Uterus (tissue), 2 donors: ENCODE measurements at regions not wholly inside any gene's neighbourhood (a gene's known extent, or its start where the extent isn't known, plus 50 kb on each side); places are given as distances from the start of the nearest gene placed in this dataset.

Experiments used
- POLR2A ChIP-seq, 2 donors: fragments of 450-650 bp; IDR thresholded peaks; one replicate each; pipeline ENCODE4 v1.6.1; 2016; ENCODE audit warnings: antibody characterized with exemption in 2 of 2, mild to moderate bottlenecking in 1 of 2, moderate library complexity in 1 of 2
- TF ChIP-seq, protein P1 (sequence below), 4 experiments: fragments of 200-600 bp in 2 of 4; fragments of 450-650 bp in 2 of 4; sonication (generic) in 2 of 4; IDR thresholded peaks; one replicate each; pipeline ENCODE4 v1.5.1; 2016 to 2019; ENCODE audit warnings: antibody characterized with exemption in 4 of 4, mild to moderate bottlenecking in 2 of 4, moderate library complexity in 1 of 4

DNA sequence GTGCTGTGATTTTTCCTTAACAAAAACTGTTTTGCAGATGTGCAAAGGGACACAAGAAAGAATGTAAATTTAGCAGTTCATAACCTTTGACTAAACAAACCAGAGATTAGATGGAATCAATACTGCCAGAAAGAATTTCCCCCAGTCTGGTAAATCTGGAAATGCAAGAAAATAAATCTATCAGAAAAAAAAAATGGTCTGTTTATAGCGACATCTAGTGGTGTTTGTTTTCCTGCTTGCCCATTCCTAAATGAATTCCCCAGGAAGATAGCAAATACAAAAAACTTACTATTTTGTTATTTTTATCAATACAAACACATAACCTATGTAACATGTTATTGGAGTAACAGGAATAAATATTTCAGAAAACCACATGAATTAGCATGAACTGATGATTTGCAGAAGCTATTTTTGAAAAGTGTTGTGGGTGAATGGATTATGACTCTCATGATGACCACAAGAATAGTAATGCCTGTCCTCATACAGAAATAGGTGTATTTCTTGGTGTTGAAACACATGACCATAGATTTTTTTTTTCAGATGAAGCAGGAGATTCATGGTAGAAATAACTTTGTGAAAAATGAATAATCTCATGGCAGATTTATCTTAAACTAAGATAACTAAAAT is 1703.8 kb downstream of the MAT2B start:
- TF ChIP-seq, protein P1, sequence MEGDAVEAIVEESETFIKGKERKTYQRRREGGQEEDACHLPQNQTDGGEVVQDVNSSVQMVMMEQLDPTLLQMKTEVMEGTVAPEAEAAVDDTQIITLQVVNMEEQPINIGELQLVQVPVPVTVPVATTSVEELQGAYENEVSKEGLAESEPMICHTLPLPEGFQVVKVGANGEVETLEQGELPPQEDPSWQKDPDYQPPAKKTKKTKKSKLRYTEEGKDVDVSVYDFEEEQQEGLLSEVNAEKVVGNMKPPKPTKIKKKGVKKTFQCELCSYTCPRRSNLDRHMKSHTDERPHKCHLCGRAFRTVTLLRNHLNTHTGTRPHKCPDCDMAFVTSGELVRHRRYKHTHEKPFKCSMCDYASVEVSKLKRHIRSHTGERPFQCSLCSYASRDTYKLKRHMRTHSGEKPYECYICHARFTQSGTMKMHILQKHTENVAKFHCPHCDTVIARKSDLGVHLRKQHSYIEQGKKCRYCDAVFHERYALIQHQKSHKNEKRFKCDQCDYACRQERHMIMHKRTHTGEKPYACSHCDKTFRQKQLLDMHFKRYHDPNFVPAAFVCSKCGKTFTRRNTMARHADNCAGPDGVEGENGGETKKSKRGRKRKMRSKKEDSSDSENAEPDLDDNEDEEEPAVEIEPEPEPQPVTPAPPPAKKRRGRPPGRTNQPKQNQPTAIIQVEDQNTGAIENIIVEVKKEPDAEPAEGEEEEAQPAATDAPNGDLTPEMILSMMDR (IDR thresholded peaks at IDR 0.05): peak in 2 of 4 experiments; percentile 10 to 36
- TF ChIP-seq POLR2A (IDR thresholded peaks at IDR 0.05): no peak
